ENCODE measurements at regions not wholly inside any gene's neighbourhood (a gene's known extent, or its start where the extent isn't known, plus 50 kb on each side); places are given as distances from the start of the nearest gene placed in this dataset.

- H3K4me3 Mint-ChIP-seq (ENCODE audit: unreplicated experiment) = no peak overlapping the region
- H3K9me3 Mint-ChIP-seq (ENCODE audit: unreplicated experiment) = peaks cover 2% of the 10 kb centered on the region
- peaks cover 6% of the 10 kb centered on the region for H3K4me1 Mint-ChIP-seq (ENCODE audit: low read depth, unreplicated experiment)
- TF ChIP-seq CTCF (IDR thresholded peaks at IDR 0.05; ENCODE audit: partially characterized antibody, unreplicated experiment) = no peak
- no peak overlapping the region for H3K27ac Mint-ChIP-seq (ENCODE audit: unreplicated experiment)
- DNase-seq = no peak
- H3K36me3 Mint-ChIP-seq (ENCODE audit: unreplicated experiment) = peaks cover 6% of the 10 kb centered on the region
- peaks cover 5% of the 10 kb centered on the region for H3K27me3 Mint-ChIP-seq (ENCODE audit: unreplicated experiment)
Observed at GRCh38 chr5:6184481-6184880, 193.9 kb downstream of the MED10 start.

- H3K9me3 Mint-ChIP-seq (ENCODE audit: unreplicated experiment) = peaks cover 2% of the 10 kb centered on the region
- no peak overlapping the region for H3K27ac Mint-ChIP-seq (ENCODE audit: unreplicated experiment)
- no peak for TF ChIP-seq CTCF (IDR thresholded peaks at IDR 0.05; ENCODE audit: partially characterized antibody, unreplicated experiment)
- H3K4me3 Mint-ChIP-seq (ENCODE audit: unreplicated experiment) = no peak overlapping the region
- H3K27me3 Mint-ChIP-seq (ENCODE audit: unreplicated experiment) = peaks cover 5% of the 10 kb centered on the region
- peaks cover 9% of the 10 kb centered on the region for H3K4me1 Mint-ChIP-seq (ENCODE audit: low read depth, unreplicated experiment)
- no peak for DNase-seq
- peaks cover 6% of the 10 kb centered on the region for H3K36me3 Mint-ChIP-seq (ENCODE audit: unreplicated experiment)
Observed at GRCh38 chr5:6183391-6184390, 194.7 kb downstream of the MED10 start.

- H3K27ac Mint-ChIP-seq (ENCODE audit: unreplicated experiment) = no peak overlapping the region
- peaks cover 2% of the 10 kb centered on the region for H3K9me3 Mint-ChIP-seq (ENCODE audit: unreplicated experiment)
- DNase-seq = no peak
- H3K4me1 Mint-ChIP-seq (ENCODE audit: low read depth, unreplicated experiment) = peaks cover 9% of the 10 kb centered on the region
- no peak overlapping the region for H3K4me3 Mint-ChIP-seq (ENCODE audit: unreplicated experiment)
- no peak for TF ChIP-seq CTCF (IDR thresholded peaks at IDR 0.05; ENCODE audit: partially characterized antibody, unreplicated experiment)
- H3K36me3 Mint-ChIP-seq (ENCODE audit: unreplicated experiment) = peaks cover 6% of the 10 kb centered on the region
- peaks cover 5% of the 10 kb centered on the region for H3K27me3 Mint-ChIP-seq (ENCODE audit: unreplicated experiment)
Observed at GRCh38 chr5:6182271-6182815, 196.0 kb downstream of the MED10 start.

GRCh38 chr5:6181871-6182270 is 196.5 kb downstream of the MED10 start:
- TF ChIP-seq CTCF (IDR thresholded peaks at IDR 0.05; ENCODE audit: partially characterized antibody, unreplicated experiment) = no peak
- Mint-ChIP-seq H3K9me3 (ENCODE audit: unreplicated experiment) (peaks cover 2% of the 10 kb centered on the region), H3K27me3 (ENCODE audit: unreplicated experiment) (peaks cover 5% of the 10 kb centered on the region), H3K4me1 (ENCODE audit: low read depth, unreplicated experiment) (peaks cover 9% of the 10 kb centered on the region), H3K36me3 (ENCODE audit: unreplicated experiment) (peaks cover 6% of the 10 kb centered on the region), H3K27ac (ENCODE audit: unreplicated experiment) (no peak overlapping the region), H3K4me3 (ENCODE audit: unreplicated experiment) (no peak overlapping the region)
- no peak for DNase-seq

Measured in glutamatergic neuron (in vitro differentiated cells).